ENCODE measurements at regions not wholly inside any gene's neighbourhood (a gene's known extent, or its start where the extent isn't known, plus 50 kb on each side); places are given as distances from the start of the nearest gene placed in this dataset.

- no peaks in the 10 kb centered on the region for H3K9me3 ChIP-seq
- DNase-seq = no peak
- H3K27me3 ChIP-seq = no peaks in the 10 kb centered on the region
- no peak overlapping the region for H3K27ac ChIP-seq
- no peak for FAIRE-seq
- no peak overlapping the region for H3K4me3 ChIP-seq
- no peaks in the 10 kb centered on the region for H3K4me1 ChIP-seq
- intact Hi-C loops (cut with DNase I) = no loop called here
- ATAC-seq = no peak
- no peaks in the 10 kb centered on the region for H3K36me3 ChIP-seq
- no peak for TF ChIP-seq CTCF (IDR thresholded peaks at IDR 0.05)
- 66 to 72% methylated on average over 1 of the region's 1 CpG for WGBS, 2 donors
These were observed 137.7 kb upstream of the KLHL25 start for GRCh38 chr15:85932391-85932790.

- no peak overlapping the region for H3K4me3 ChIP-seq
- no peaks in the 10 kb centered on the region for H3K36me3 ChIP-seq
- FAIRE-seq (no peak), ATAC-seq (no peak), DNase-seq (no peak)
- H3K9me3 ChIP-seq = no peaks in the 10 kb centered on the region
- intact Hi-C loops (cut with DNase I) = no loop called here
- H3K27me3 ChIP-seq = no peaks in the 10 kb centered on the region
- H3K27ac ChIP-seq = no peak overlapping the region
- 50 to 59% methylated on average over 2 of the region's 2 CpGs for WGBS, 2 donors
- TF ChIP-seq CTCF (IDR thresholded peaks at IDR 0.05) = no peak
- no peaks in the 10 kb centered on the region for H3K4me1 ChIP-seq
These were observed 140.0 kb upstream of the KLHL25 start for GRCh38 chr15:85934691-85935090.

- WGBS, 2 donors = 80 to 87% methylated on average over 6 of the region's 6 CpGs
- ATAC-seq (no peak), FAIRE-seq (no peak), DNase-seq (no peak)
- intact Hi-C loops (cut with DNase I) = no loop called here
- no peaks in the 10 kb centered on the region for H3K27me3 ChIP-seq
- no peak overlapping the region for H3K4me3 ChIP-seq
- no peaks in the 10 kb centered on the region for H3K36me3 ChIP-seq
- H3K27ac ChIP-seq = no peak overlapping the region
- no peaks in the 10 kb centered on the region for H3K4me1 ChIP-seq
- no peaks in the 10 kb centered on the region for H3K9me3 ChIP-seq
- no peak for TF ChIP-seq CTCF (IDR thresholded peaks at IDR 0.05)
These were observed 140.5 kb upstream of the KLHL25 start for GRCh38 chr15:85935182-85935581.

GRCh38 chr15:85937661-85938060 is 142.0 kb upstream of the AGBL1 start:
- no peak for TF ChIP-seq CTCF (IDR thresholded peaks at IDR 0.05)
- Histone ChIP-seq H3K9me3 (no peaks in the 10 kb centered on the region), H3K27ac (no peak overlapping the region), H3K36me3 (no peaks in the 10 kb centered on the region), H3K4me3 (no peak overlapping the region), H3K4me1 (no peaks in the 10 kb centered on the region), H3K27me3 (no peaks in the 10 kb centered on the region)
- WGBS, 2 donors = 80 to 90% methylated on average over 4 of the region's 4 CpGs
- DNase-seq = no peak
- intact Hi-C loops (cut with DNase I) = no loop called here
- no peak for ATAC-seq
- no peak for FAIRE-seq

- TF ChIP-seq CTCF (IDR thresholded peaks at IDR 0.05) = no peak
- H3K27ac ChIP-seq = peak overlapping the region in 2 of 4 donors; percentile 13 to 14
- no peak overlapping the region for H3K4me3 ChIP-seq
- no peaks in the 10 kb centered on the region for H3K36me3 ChIP-seq
- no peaks in the 10 kb centered on the region for H3K9me3 ChIP-seq
- no peak for FAIRE-seq
- intact Hi-C loops (cut with DNase I) = no loop called here
- no peaks in the 10 kb centered on the region for H3K4me1 ChIP-seq
- peak; percentile 48 to 86 (median 78) for ATAC-seq
- no peaks in the 10 kb centered on the region for H3K27me3 ChIP-seq
- DNase-seq = peak in 3 of 6 donors; percentile 2 to 35 (median 28)
- WGBS, 2 donors = 53 to 72% methylated on average over 2 of the region's 2 CpGs
These were observed 138.3 kb upstream of the AGBL1 start for GRCh38 chr15:85941186-85941855.

Data from pancreas (tissue), 10 donors.